Iris pigment epithelial cell (primary cell): ENCODE measurements at regions not wholly inside any gene's neighbourhood (a gene's known extent, or its start where the extent isn't known, plus 50 kb on each side); places are given as distances from the start of the nearest gene placed in this dataset.

ENCODE experiments used
- DNase-seq: peaks from one replicate; pipeline ENCODE4 v3.0.0-alpha.2; 2011; ENCODE audit warnings: low read depth

- DNase-seq: no peak
Measured at GRCh38 chr2:3138621-3139020, 239.0 kb downstream of the EIPR1 start.

GRCh38 chr2:3137651-3138300 is 239.8 kb downstream of the EIPR1 start:
- no peak for DNase-seq

- no peak for DNase-seq
Measured at GRCh38 chr2:3135676-3136075, 241.9 kb downstream of the EIPR1 start.

GRCh38 chr2:3134026-3134571 is 243.5 kb downstream of the EIPR1 start:
- no peak for DNase-seq

GRCh38 chr2:3132966-3133365 is 244.7 kb downstream of the EIPR1 start:
- DNase-seq: no peak

- no peak for DNase-seq
Measured at GRCh38 chr2:3132466-3132865, 245.2 kb downstream of the EIPR1 start.

GRCh38 chr2:3131636-3132326 is 245.8 kb downstream of the EIPR1 start:
- DNase-seq: no peak

- DNase-seq: no peak
Measured at GRCh38 chr2:3130889-3131635, 246.6 kb downstream of the EIPR1 start.

GRCh38 chr2:3130444-3130843 is 247.2 kb downstream of the EIPR1 start:
- DNase-seq: no peak

GRCh38 chr2:3129867-3130266 is 247.8 kb downstream of the EIPR1 start:
- DNase-seq: no peak

GRCh38 chr2:3128786-3129185 is 248.8 kb downstream of the EIPR1 start:
- no peak for DNase-seq

- no peak for DNase-seq
Measured at GRCh38 chr2:3127710-3128109, 249.9 kb downstream of the EIPR1 start.

GRCh38 chr2:3126911-3127621 is 250.6 kb downstream of the EIPR1 start:
- DNase-seq: no peak

- no peak for DNase-seq
Measured at GRCh38 chr2:3126171-3126910, 251.3 kb downstream of the EIPR1 start.

GRCh38 chr2:3125761-3126130 is 251.9 kb downstream of the EIPR1 start:
- DNase-seq: no peak

GRCh38 chr2:3125001-3125760 is 252.4 kb downstream of the EIPR1 start:
- DNase-seq: no peak

- no peak for DNase-seq
Measured at GRCh38 chr2:3122525-3122924, 255.1 kb downstream of the EIPR1 start.

GRCh38 chr2:3121601-3122000 is 256.0 kb downstream of the EIPR1 start:
- no peak for DNase-seq

- no peak for DNase-seq
Measured at GRCh38 chr2:3117650-3118216, 259.9 kb downstream of the EIPR1 start.

GRCh38 chr2:3116371-3116770 is 261.2 kb downstream of the EIPR1 start:
- no peak for DNase-seq
